ENCODE measurements at regions not wholly inside any gene's neighbourhood (a gene's known extent, or its start where the extent isn't known, plus 50 kb on each side); places are given as distances from the start of the nearest gene placed in this dataset.

DNA sequence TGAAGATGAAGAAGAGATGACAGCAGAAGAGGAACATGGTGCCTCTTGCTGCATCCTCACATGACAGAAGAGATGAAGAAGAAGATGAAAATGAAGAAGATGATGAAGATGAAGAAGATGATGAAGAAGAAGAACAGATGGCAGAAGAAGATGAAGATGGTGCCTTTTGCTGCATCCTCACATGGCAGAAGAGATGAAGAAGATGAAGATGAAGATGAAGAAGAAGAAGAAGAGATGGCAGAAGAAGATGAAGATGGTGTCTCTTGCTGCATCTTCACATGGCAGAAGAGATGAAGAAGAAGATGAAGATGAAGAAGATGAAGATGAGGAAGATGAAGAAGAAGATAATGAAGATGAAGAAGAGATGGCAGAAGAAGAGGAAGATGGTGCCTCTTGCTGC, 63.7 kb upstream of the HPF1 start:
- Histone ChIP-seq H3K18ac (ENCODE audit: extremely low read depth, low read length) (no peak overlapping the region), H3K14ac (ENCODE audit: insufficient read length) (no peak overlapping the region), H3K23ac (ENCODE audit: insufficient read length) (no peak overlapping the region), H3K36me3 (ENCODE audit: control insufficient read depth in 2 of 4, insufficient read depth in 4 of 4, low read length in 3 of 4) (no peaks in the 10 kb centered on the region), H3K23me2 (ENCODE audit: low read depth, low read length) (no peaks in the 10 kb centered on the region), H2BK5ac (ENCODE audit: low read depth, low read length) (no peak overlapping the region), H4K5ac (ENCODE audit: insufficient read length, low read depth, low read length) (no peak overlapping the region), H4K91ac (replicated peaks; ENCODE audit: insufficient read length, low read length) (no peak overlapping the region), H3K9me3 (ENCODE audit: insufficient read depth in 2 of 2, low read depth in 1 of 2, low read length in 1 of 2) (0 out of 4 replicates have a peak, but pooled peaks cover 0 to 1% of the 10 kb centered on the region in 2 experiments), H2BK120ac (replicated peaks; ENCODE audit: low read depth, low read length) (no peak overlapping the region), H2BK20ac (ENCODE audit: low read length) (no peak overlapping the region), H2AFZ (ENCODE audit: low read length) (no peak overlapping the region), H3K4me3 (ENCODE audit: extremely low read depth in 1 of 4, insufficient read depth in 2 of 4, low read depth in 3 of 4, low read length in 4 of 4) (no peak overlapping the region), H2BK15ac (ENCODE audit: low read length) (no peak overlapping the region), H4K8ac (ENCODE audit: extremely low read depth, insufficient read depth, low read length) (no peak overlapping the region), H2BK12ac (ENCODE audit: low read depth, low read length) (no peak overlapping the region), H3K4me1 (replicated peaks in 1 of 4; ENCODE audit: control insufficient read depth in 3 of 4, insufficient read depth in 4 of 4, low read length in 3 of 4) (no peaks in the 10 kb centered on the region), H3K56ac (replicated peaks; ENCODE audit: insufficient read length, low read depth, low read length) (no peak overlapping the region), H3K79me2 (ENCODE audit: control insufficient read depth in 1 of 2, insufficient read depth in 2 of 2, low read length in 2 of 2) (no peaks in the 10 kb centered on the region), H3K79me1 (ENCODE audit: low read depth, low read length) (no peaks in the 10 kb centered on the region), H3K27me3 (replicated peaks in 1 of 4; ENCODE audit: control insufficient read depth in 3 of 4, extremely low read depth in 1 of 4, insufficient read depth in 3 of 4, low read length in 3 of 4) (no peaks in the 10 kb centered on the region), H3K27ac (ENCODE audit: low read depth, low read length) (no peak overlapping the region), H3K4me2 (ENCODE audit: insufficient read depth in 1 of 2, low read depth in 2 of 2, low read length in 2 of 2) (no peak overlapping the region), H2AK5ac (ENCODE audit: low read depth, low read length) (no peak overlapping the region), H3K9ac (replicated peaks in 1 of 4; ENCODE audit: extremely low read depth in 1 of 4, low read depth in 3 of 4, low read length in 3 of 4) (no peak overlapping the region), H3K4ac (replicated peaks; ENCODE audit: insufficient read length, low read depth, low read length) (no peak overlapping the region), H4K20me1 (replicated peaks in 1 of 2; ENCODE audit: control insufficient read depth in 1 of 2, insufficient read depth in 2 of 2, low read length in 2 of 2) (no peaks in the 10 kb centered on the region)
- POLR2A ChIA-PET (ENCODE audit: partially characterized antibody): no interaction called here
- CTCF ChIA-PET (ENCODE audit: partially characterized antibody): interaction anchor here (1.4 kb wide), 1 partner anchor 438 kb away, joined by 4 read pairs; no protein-coding TSS in a partner anchor
- FAIRE-seq (no peak), DNase-seq (ENCODE audit: low read depth in 1 of 2, low spot score in 2 of 2) (no peak)
- TF ChIP-seq POLR2AphosphoS5 (IDR thresholded peaks at IDR 0.05; ENCODE audit: low read depth, low read length) (no peak), YY1 (IDR thresholded peaks at IDR 0.05; ENCODE audit: low read depth, low read length) (no peak), HDAC2 (IDR thresholded peaks at IDR 0.05; ENCODE audit: borderline replicate concordance in 1 of 2, low read depth in 2 of 2, low read length in 2 of 2) (no peak), ZNF274 (IDR thresholded peaks at IDR 0.05; ENCODE audit: borderline replicate concordance, extremely low read depth, low read length) (no peak), TAF1 (IDR thresholded peaks at IDR 0.05; ENCODE audit: low read depth, low read length) (no peak), CTCF (IDR thresholded peaks at IDR 0.05; ENCODE audit: control extremely low read depth in 1 of 3, insufficient read depth in 1 of 3, low read depth in 1 of 3, low read length in 3 of 3) (no peak), RAD21 (IDR thresholded peaks at IDR 0.05 in 1 of 2, conservative IDR thresholded peaks at IDR 0.05 in 1 of 2; ENCODE audit: low read depth in 2 of 2, low read length in 2 of 2) (no peak), RNF2 (IDR thresholded peaks at IDR 0.05; ENCODE audit: borderline replicate concordance, low read depth, low read length, missing control alignments, poor library complexity, severe bottlenecking) (no peak), BCL11A (IDR thresholded peaks at IDR 0.05; ENCODE audit: low read depth in 2 of 2, low read length in 2 of 2) (no peak), POLR2A (IDR thresholded peaks at IDR 0.05; ENCODE audit: control extremely low read depth in 1 of 2, low read depth in 2 of 2, low read length in 2 of 2) (no peak), JUN (IDR thresholded peaks at IDR 0.05; ENCODE audit: low read depth, low read length) (no peak), CHD1 (IDR thresholded peaks at IDR 0.05; ENCODE audit: low read depth, low read length) (no peak), TBP (IDR thresholded peaks at IDR 0.05; ENCODE audit: low read depth, low read length) (no peak)

Data from H1 (cell line).